GM21367 (cell line): ENCODE measurements at regions not wholly inside any gene's neighbourhood (a gene's known extent, or its start where the extent isn't known, plus 50 kb on each side); places are given as distances from the start of the nearest gene placed in this dataset.
"Not testable (repeated sequence)": the region's sequence is repeated elsewhere in the genome, so short reads cannot be mapped to it uniquely, and the experiment has no call there.

ENCODE experiments used
- ATAC-seq: cut with Tn5 transposase; IDR thresholded peaks from one replicate; pipeline ENCODE4 v1.9.1; 2021; ENCODE audit not compliant: unreplicated experiment

DNA sequence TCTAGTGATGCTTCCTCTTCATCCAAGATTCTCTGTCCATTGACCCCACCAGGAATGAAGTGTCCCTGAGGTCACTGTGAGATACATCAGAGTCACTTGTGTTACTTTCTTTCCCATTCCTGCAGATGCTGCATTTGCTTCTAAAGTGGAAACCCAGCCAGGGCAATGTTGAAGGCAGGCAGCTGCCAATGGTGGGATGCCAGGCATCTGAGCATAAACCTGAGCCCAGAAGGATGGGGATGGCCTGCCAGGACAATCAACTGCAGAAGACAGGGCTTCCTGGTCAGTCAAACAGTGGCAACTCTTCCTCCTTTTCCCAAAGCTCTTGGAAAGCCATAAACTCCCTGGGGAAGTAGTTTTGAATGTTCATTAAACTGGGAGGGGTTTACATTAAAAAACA lies 178.0 kb upstream of the TMEM132C start:
- ATAC-seq = no peak

DNA sequence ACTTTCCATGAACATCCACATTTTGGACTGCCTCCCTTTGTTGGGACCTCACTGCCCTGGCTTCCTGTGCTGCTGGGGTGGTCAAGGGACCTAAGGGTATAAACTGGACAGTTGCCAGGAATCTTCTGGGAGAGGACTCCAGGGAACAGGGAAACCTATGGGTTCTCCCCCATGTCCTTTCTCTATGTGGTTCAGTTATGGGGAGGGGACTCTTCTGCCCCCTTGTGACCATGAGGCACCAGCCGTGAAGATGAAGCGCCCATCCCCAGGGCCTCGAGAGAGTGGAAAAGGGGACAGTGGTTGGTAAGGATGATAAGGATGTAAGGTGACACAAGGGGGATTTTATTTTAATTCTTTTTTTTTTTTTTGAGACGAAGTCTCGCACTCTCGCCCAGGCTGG lies 177.0 kb upstream of the TMEM132C start:
- ATAC-seq = no peak

DNA sequence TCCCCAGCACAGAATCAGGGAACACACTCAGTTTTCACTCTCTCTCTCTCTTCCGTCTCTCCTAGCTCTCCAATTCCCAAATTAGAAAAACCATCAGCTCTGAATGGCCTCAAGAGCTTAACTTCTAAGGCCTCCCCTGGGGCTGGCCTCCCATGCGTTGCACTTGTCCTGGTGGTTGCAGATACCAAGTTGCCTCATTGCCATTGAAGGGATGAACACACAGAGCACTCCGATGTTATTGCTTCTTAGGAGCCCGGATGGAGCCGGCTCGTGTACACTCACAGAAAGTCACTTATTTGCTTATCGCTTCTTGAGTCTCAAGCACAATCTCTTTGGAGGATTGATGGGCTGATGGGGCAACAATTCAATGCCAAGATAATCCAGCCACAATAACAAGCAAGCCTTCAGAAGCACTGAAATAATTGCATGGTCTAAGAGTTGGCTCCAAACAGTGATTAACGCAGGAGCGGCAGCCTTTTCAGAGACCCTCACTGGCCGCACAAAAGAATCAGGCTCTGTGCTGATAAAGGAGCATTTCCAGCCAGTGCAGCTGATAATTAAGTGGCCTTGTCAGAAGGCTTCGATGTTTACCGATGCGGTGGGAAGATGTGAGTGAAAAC lies 175.8 kb upstream of the TMEM132C start:
- no peak for ATAC-seq

DNA sequence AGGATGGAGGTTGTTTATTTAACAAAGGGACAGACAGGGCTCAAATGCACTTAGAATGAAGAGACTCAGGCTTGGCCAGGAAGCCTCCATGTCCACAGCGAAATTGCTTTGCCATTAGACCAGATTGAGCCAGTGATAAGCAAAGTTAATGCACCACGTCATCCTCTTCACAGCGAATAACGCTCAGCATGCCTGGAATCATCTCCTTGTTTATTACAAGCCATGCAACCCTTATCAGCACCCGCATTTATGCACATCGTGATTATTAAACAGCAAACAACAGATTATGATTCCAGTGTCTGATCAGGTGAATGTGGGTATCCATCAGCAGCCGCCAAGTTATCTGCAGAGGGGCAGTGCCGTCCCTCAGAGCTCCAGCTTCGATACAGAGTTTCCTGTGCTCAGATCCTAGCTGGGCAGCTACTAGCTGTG lies 175.0 kb upstream of the TMEM132C start:
- no peak for ATAC-seq

DNA sequence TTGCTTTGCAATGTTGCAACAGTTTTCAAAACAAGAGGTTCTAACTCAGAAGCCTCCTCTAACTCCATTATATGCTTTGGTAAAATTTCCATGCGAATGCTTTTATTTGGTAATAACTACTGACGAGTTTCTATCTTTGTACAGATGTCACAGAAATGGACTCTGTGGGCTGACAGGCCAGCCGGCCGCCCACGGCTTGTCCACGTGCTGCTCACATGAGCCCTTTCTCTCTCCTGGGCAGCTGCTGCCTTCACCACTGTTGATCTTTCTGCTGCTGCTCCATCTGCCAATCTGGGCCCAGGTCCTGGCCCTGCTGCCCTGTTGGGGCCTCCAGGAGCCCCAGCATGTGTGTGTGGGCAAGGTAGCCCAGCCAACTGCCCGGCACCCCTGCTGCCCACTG lies 168.2 kb upstream of the TMEM132C start:
- no peak for ATAC-seq

DNA sequence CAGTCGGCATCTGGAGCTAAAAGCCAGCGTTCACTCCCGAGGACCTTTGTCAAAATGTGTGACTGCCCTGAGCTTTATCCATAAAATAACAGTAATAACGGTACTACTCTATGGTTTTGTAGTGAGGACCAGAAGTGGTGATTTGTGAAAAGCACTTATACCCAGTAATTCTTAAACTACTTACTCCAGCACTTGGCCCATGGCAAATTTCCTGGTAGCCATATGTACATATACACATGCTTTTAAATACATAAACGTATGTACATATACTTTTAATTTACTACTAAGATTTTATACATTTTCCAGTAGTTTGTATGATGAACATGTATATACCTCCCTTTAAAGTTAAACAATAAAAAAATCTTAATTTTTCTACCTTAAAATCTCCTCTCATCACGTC lies 163.8 kb upstream of the TMEM132C start:
- no peak for ATAC-seq

DNA sequence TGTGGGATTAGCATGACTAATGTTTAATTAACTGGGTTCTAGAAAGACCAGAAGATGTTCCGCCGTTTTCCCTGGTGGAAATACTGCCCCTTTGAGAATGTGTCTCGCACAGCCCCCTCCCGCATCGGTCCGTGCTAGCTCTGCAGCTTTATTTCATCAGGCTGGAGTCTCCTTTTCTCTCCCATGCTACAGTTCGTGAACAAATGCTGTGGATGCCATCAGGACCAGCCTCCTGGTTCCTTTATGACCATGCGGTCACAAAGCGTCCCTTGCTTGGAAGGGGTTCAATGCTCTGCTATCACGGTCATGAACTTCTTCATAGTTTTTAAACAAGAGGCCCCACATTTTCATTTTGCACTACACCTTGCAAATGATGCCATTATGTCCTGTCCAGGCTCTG lies 157.7 kb upstream of the TMEM132C start:
- no peak for ATAC-seq

DNA sequence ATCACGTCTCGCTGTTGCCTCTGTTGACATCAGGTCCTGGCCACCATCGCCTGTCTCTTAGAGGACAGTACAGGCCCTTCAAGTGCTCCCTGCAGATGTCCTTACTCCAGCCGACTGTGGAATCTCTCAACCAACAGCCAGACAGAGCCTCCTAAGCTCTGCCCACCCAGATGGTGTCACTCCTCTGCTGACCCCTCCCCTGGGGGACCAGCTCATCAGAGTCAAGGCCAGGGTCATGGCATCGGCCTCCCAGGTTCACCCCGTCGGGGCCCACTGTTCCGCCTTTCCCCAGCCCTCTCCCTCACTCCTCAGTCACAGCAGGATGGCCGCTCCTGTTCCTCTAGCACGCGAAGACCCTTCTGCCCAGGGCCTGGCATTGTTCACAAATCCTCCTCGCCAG lies 157.3 kb upstream of the TMEM132C start:
- ATAC-seq = no peak

DNA sequence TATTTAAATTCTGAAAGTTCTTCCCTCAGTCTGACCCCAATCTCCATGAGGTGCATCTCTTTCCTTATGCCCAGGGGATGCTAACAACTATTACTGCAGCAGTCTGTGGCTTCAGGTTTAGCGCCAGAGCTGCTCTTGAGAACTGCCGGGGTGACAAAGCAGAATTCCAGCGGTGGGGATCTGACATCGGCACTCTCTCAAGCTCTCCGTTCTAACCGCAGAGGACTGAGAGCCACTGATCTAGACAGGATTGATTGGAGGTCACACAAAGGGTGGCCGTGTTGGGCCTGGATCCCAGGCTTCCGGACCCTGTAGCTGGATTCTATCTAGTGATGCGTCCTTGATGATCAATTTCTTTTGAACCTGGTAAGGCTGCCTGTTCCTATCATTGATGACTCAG lies 155.6 kb upstream of the TMEM132C start:
- ATAC-seq = no peak

DNA sequence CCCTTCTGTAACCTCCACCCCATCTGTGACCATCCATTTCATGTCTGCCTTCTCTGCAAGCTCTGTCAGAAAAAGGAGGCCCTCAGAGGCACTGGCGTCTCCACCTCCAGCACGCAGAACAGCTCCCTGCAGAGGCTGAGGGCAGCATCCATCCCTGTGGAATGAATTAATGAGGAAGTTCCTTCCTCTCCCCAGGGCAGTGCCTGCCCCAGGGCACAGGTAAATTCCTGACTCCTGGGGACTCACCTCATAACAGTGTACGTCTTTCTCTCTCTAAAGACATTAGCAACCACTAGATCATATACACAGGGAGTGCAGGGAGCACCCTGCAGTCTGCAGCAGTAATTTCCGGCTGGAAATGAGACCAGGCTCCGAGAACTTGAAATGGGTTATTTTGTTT lies 155.0 kb upstream of the TMEM132C start:
- no peak for ATAC-seq

DNA sequence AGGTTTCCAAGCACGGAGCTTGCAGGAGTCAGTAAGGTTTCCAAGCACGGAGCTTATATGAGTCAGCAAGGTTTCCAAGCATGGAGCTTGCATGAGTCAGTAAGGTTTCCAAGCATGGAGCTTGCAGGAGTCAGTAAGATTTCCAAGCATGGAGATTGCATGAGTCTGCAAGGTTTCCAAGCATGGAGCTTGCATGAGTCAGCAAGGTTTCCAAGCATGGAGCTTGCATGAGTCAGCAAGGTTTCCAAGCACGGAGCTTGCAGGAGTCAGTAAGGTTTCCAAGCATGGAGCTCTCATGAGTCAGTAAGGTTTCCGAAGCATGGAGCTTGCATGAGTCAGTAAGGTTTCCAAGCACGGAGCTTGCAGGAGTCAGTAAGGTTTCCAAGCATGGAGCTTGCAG lies 153.7 kb upstream of the TMEM132C start:
- not testable (repeated sequence) for ATAC-seq

DNA sequence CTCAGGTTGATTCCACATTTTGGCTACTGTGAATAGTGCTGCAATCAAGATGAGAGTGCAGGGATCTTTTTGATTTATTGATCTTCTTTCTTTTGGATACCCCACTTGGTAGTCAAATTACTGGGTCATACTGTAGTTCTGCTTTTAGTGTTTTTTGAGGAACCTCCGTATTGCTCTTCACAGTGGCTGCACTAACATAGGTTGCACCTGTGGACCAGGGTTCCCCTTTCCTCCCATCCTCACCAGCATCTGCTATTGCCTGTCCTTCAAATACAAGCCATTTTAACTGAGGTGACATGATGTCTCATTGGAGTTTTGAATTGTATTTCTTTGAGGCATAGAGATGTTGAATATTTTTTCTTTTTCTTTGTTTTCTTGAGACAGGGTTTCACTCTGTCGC lies 152.5 kb upstream of the TMEM132C start:
- ATAC-seq = no peak

DNA sequence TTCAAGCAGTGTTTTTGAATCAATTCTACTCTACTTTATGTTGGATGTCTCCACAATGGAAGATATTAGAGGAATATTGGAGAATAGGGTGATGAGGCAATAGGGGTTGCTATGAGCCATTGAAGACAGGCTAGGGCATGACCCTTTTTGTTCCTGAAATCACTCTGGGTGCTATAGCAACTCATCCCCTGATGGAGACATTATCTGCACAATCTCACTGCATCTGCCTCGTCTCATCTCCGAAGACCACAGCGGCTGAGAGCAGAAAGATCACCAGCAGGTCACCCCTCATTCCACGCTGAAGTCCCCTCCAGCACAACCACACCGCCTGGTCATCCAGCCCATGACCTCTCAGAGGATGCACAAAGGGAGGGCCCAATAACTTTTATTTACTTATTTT lies 150.4 kb upstream of the TMEM132C start:
- no peak for ATAC-seq

DNA sequence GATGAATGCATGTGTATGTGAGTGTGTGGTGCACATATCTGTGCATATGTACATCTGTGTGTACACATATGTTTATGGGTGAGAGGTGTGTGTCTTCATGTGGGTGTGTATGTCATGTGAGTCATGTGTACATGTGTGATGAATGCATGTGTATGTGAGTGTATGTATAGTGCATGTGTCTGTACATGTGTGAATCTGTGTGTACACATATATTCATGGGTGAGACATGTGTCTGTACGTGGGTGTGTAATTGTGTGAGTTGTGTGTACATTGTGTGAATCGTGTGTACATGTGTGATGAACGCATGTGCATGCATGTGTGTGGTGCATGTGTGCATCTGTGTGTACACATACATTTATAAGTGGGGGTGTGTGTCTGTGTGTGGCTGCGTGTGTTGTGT lies 146.9 kb upstream of the TMEM132C start:
- ATAC-seq = no peak

DNA sequence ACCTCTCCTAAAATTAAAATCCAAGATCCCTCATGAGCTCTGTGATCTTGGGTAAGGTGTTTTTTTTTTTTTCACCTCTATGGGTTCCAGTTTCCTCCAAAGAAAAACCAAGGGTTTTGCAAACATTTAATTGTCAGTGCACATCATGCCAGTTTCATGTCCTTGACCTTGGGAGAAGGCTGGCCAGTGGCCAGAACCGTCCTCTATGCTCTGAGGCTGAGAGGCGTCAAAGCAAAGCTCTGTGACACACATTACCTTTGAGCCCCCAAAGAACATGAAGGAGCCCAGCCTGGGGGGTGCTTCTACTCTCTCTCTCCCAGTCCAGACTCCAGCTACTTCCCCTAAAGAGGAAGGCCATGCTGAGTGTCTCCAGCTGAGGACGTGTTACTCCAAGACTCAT lies 145.5 kb upstream of the TMEM132C start:
- no peak for ATAC-seq

DNA sequence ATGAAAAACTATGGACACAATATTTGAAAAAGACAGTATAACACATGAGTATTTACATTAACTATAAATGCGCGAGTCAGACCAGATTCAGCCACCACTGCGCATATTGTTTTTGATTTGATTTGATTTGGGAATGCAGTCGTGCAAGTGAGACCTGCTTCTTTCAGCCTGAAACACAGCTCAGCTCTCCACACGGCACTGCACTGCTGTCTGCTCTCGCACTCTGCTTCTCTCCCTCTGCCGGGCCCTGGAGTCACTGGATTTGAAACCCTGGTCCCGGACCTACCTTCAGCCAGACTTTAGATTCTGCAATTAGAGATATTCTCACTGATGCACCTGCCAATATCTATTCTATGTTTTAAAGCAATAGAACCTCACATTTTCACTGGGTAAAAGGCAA lies 143.9 kb upstream of the TMEM132C start:
- ATAC-seq = no peak

DNA sequence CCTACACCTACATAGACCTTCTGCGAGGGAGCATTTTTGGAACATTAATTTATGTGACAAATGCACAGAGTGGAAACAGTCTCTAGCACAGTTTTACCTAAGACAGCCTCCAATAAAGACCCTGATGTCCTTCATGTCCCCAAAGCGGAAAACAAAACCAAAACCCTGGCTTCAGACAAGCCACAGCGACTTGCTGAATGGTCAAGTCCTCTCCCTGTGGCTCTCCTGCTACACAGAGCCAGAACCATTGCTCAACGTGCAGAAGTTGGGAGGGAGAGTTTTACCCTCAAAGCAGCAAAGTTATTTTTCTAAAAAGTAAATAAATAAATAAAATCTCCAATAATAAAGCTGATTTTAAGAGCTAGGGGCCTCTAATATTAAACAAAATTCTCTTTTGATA lies 135.0 kb upstream of the TMEM132C start:
- no peak for ATAC-seq

DNA sequence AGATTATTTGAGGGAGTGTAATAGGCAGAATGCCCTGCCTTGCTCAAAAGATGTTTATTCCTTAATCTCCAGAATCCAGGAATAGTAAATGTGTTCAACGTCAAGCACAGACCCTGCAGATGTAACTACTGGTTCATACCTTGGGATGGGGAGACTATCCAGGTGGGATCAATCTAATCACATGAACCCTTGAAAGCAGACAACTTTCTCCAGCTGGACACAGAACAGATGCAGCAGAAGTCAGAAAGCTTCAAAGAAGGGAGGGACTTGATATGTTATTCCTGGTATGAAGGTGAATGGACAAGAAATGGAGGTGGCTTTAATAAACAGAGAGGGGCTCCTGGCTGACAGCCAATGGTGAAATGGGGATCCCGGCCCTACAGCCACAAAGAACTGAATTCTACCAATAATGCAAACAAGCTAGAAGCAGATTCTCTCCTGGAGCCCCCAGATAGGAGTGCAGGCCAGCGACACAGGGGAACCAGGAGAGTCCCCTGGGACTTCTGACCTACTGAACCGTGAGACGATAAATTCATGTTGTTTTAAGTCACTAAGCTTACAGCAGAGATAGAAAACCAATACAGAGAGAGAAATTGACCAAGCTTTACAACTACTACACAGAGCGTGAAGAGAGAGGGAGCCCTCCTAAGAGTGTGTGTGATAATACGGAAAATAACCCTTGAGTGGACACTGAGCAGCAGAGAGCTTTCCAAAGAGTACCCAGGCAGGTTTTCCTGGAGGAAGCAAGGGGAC lies 133.5 kb upstream of the TMEM132C start:
- no peak for ATAC-seq

DNA sequence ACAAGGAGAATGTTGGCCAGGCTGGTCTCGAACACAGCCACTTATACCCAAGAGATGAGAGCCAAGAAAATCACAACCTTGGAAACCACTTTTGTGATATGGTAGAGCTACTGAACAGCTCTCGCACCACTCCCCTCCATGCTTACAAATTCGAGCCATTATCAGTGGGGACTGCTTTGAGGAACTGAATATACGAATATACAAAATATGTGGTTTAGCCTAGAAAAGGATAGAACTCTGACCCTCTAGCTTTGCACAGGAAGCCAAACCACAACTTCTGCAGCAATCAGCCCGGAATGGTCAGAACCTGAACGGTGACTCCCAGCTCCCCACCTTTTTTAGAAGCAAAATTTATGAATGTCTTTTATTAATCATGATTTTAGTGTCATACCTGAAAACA lies 129.8 kb upstream of the TMEM132C start:
- ATAC-seq = peak; percentile 81

DNA sequence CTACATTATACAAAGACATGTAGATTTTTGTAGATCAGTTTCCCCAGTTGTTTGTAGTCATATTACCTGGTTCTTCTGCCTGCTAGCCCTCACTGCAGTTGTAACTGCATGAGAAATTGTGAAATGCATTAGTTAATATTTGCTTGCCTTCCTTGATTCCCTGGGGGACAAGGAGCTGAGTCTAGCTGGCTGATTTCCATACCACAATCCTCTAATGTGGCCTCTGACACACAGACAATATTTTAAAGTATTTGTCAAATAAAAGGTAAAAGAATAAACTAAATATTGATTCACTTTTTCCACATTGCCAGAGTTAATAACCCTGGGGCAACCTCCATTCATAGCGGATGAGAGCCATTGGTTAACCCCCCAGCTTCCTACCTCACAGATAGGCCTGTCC lies 128.8 kb upstream of the TMEM132C start:
- ATAC-seq = no peak

DNA sequence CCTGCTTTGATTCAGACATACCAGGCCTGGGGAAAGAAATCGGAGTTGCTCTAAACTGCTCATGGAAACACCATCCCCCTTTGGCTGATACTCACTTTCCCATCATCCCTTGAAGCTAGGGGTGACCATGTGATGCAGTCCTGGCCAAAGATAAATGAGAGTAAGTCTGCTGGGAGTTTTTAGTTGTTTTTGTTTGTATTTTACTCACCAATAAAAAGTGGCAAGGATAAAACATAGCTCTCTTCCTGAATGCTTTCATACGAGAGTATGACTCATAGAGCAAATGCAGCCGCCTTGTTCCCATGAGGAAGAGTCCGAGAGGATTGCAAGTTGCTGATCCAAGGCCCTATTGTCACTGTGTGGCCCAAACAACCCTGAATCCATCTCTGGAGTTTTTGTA lies 126.4 kb upstream of the TMEM132C start:
- ATAC-seq = no peak

DNA sequence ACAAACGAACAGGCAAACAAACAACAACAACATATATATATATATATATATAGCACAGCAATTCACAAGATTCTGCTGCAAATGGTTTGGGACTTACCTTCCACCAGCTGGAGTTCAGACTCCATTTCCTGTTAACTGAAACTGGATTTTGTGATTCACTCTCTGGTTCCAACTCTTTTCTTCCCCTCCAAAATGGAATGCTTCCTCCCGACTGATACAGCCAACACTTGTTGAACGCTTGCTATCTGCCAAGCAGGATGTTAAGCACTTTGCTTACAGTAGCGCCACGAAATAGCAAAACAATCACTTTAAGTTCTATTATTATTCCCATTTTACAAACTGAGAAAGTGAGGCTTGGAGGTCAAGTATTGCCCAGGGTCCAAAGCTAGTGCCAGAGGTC lies 116.0 kb upstream of the TMEM132C start:
- ATAC-seq = no peak

DNA sequence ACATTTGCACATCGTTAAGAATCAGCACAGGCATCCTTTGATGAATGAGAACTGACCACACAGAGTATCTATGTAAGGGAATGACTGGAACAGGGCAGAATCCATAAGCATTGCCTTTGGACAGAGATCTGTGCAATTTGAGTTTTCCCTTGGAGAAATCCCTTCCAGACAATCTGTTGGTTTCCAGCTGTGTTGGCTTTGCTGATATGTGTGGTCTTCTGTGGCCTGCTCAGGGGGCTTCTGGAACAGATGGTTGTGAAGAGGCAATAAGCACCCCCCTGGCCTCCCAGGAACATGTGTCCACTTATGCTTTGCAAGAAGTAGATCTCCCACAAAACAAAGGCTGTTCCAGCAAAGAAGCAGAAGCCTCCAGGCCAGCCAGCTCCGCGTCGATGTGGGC lies 111.4 kb upstream of the TMEM132C start:
- no peak for ATAC-seq
